GM13976 (cell line): ENCODE measurements at regions not wholly inside any gene's neighbourhood (a gene's known extent, or its start where the extent isn't known, plus 50 kb on each side); places are given as distances from the start of the nearest gene placed in this dataset.
"Not testable (repeated sequence)": the region's sequence is repeated elsewhere in the genome, so short reads cannot be mapped to it uniquely, and the experiment has no call there.

Experiments used
- DNase-seq: peaks from one replicate; pipeline ENCODE4 v3.0.0; 2012; ENCODE audit warnings: low spot score
- CTCF ChIP-seq: IDR thresholded peaks from 2 replicates; pipeline ENCODE4 v1.5.1; 2012; ENCODE audit warnings: borderline replicate concordance, mild to moderate bottlenecking; ENCODE audit not compliant: insufficient read depth; ENCODE audit errors: extremely low read depth, missing control alignments, control extremely low read depth
- in situ Hi-C: fragments of 300-500 bp; cut with MboI; formaldehyde crosslinking; loops from one replicate; pipeline ENCODE4 v1.12.0; 2022; ENCODE audit warnings: low sequenced_read_pairs, mixed read lengths, inconsistent platforms; ENCODE audit not compliant: unreplicated experiment

- no peak for TF ChIP-seq CTCF
- in situ Hi-C loops: no loop called here
- no peak for DNase-seq
These were observed 107.1 kb upstream of the CDCA7L start for GRCh38 chr7:22052674-22053365.

GRCh38 chr7:22051886-22052673 is 106.4 kb upstream of the CDCA7L start:
- DNase-seq: no peak
- in situ Hi-C loops: no loop called here
- no peak for TF ChIP-seq CTCF

GRCh38 chr7:22049766-22050500 is 104.2 kb upstream of the CDCA7L start:
- in situ Hi-C loops: no loop called here
- no peak for TF ChIP-seq CTCF
- DNase-seq: no peak

GRCh38 chr7:22043367-22043766 is 97.7 kb upstream of the CDCA7L start:
- no peak for TF ChIP-seq CTCF
- in situ Hi-C loops: no loop called here

GRCh38 chr7:22040923-22041595 is 95.4 kb upstream of the CDCA7L start:
- TF ChIP-seq CTCF: no peak
- no peak for DNase-seq
- in situ Hi-C loops: no loop called here

More at GRCh38 chr7:22043367-22043766, 97.7 kb upstream of the CDCA7L start:
- no peak for DNase-seq

GRCh38 chr7:22039670-22040069 is 94.0 kb upstream of the CDCA7L start:
- TF ChIP-seq CTCF: no peak
- DNase-seq: no peak
- in situ Hi-C loops: no loop called here

- DNase-seq, in situ Hi-C loops: not testable (repeated sequence)
These were observed 86.7 kb upstream of the CDCA7L start for GRCh38 chr7:22032356-22032755.

- DNase-seq, in situ Hi-C loops: not testable (repeated sequence)
These were observed 83.0 kb upstream of the CDCA7L start for GRCh38 chr7:22028656-22029055.
